ENCODE measurements at regions not wholly inside any gene's neighbourhood (a gene's known extent, or its start where the extent isn't known, plus 50 kb on each side); places are given as distances from the start of the nearest gene placed in this dataset.

DNA sequence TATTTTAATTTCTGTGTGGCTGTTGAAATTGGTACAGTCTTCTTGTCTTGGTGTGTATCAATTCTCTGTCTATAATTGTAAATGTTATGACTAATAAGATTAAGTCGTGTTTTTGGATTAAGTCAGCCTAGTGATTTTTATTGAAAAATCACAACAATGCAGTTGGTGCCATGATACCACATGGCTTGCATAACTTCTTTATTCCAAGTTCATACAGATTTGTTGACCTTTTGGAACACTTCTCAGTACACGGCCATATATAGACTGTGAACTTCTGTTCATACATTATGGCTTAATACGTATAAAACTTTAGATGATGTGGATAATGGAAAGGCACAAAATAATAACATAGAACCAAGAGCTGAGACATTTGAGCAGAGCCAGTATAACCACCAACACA is 121.2 kb upstream of the NAALADL2 start:
- TF ChIP-seq, protein P1, sequence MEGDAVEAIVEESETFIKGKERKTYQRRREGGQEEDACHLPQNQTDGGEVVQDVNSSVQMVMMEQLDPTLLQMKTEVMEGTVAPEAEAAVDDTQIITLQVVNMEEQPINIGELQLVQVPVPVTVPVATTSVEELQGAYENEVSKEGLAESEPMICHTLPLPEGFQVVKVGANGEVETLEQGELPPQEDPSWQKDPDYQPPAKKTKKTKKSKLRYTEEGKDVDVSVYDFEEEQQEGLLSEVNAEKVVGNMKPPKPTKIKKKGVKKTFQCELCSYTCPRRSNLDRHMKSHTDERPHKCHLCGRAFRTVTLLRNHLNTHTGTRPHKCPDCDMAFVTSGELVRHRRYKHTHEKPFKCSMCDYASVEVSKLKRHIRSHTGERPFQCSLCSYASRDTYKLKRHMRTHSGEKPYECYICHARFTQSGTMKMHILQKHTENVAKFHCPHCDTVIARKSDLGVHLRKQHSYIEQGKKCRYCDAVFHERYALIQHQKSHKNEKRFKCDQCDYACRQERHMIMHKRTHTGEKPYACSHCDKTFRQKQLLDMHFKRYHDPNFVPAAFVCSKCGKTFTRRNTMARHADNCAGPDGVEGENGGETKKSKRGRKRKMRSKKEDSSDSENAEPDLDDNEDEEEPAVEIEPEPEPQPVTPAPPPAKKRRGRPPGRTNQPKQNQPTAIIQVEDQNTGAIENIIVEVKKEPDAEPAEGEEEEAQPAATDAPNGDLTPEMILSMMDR (IDR thresholded peaks at IDR 0.05) = no peak
- no peak for TF ChIP-seq POLR2AphosphoS5 (IDR thresholded peaks at IDR 0.05; ENCODE audit: insufficient read depth in 1 of 2, low read depth in 1 of 2)
- TF ChIP-seq POLR2A (IDR thresholded peaks at IDR 0.05) = no peak

All from vagina (tissue), 2 donors.